IPS DF 4.7 (cell line): ENCODE measurements at regions not wholly inside any gene's neighbourhood (a gene's known extent, or its start where the extent isn't known, plus 50 kb on each side); places are given as distances from the start of the nearest gene placed in this dataset.
A peak's percentile ranks its signal among the peaks of the same experiment; 100 is the strongest.

ENCODE experiments used
- DNase-seq: peaks from one replicate; pipeline ENCODE4 v3.0.0-alpha.2; 2013; ENCODE audit warnings: low spot score; ENCODE audit errors: extremely low read depth

GRCh38 chr10:104574838-104575237, 66.3 kb upstream of the SORCS3 start:
- no peak for DNase-seq

- no peak for DNase-seq
These were observed 64.5 kb upstream of the SORCS3 start for GRCh38 chr10:104576611-104577010.

- no peak for DNase-seq
These were observed 63.9 kb upstream of the SORCS3 start for GRCh38 chr10:104577163-104577562.

- no peak for DNase-seq
These were observed 63.1 kb upstream of the SORCS3 start for GRCh38 chr10:104577861-104578521.

GRCh38 chr10:104578671-104579070, 62.4 kb upstream of the SORCS3 start:
- DNase-seq: no peak

- no peak for DNase-seq
These were observed 62.0 kb upstream of the SORCS3 start for GRCh38 chr10:104579136-104579535.

GRCh38 chr10:104580321-104580720, 60.8 kb upstream of the SORCS3 start:
- no peak for DNase-seq

- DNase-seq: peak; percentile 49
These were observed 60.1 kb upstream of the SORCS3 start for GRCh38 chr10:104580774-104581675.

GRCh38 chr10:104581884-104582601, 59.0 kb upstream of the SORCS3 start:
- DNase-seq: no peak

- DNase-seq: no peak
These were observed 58.5 kb upstream of the SORCS3 start for GRCh38 chr10:104582602-104582951.

GRCh38 chr10:104582966-104583365, 58.1 kb upstream of the SORCS3 start:
- no peak for DNase-seq

- DNase-seq: no peak
These were observed 56.5 kb upstream of the SORCS3 start for GRCh38 chr10:104584541-104584940.

- no peak for DNase-seq
These were observed 53.3 kb upstream of the SORCS3 start for GRCh38 chr10:104587751-104588150.

- no peak for DNase-seq
These were observed 51.7 kb upstream of the SORCS3 start for GRCh38 chr10:104589431-104589830.

- DNase-seq: no peak
These were observed 51.2 kb upstream of the SORCS3 start for GRCh38 chr10:104589871-104590270.
